ENCODE measurements at regions not wholly inside any gene's neighbourhood (a gene's known extent, or its start where the extent isn't known, plus 50 kb on each side); places are given as distances from the start of the nearest gene placed in this dataset.

DNA sequence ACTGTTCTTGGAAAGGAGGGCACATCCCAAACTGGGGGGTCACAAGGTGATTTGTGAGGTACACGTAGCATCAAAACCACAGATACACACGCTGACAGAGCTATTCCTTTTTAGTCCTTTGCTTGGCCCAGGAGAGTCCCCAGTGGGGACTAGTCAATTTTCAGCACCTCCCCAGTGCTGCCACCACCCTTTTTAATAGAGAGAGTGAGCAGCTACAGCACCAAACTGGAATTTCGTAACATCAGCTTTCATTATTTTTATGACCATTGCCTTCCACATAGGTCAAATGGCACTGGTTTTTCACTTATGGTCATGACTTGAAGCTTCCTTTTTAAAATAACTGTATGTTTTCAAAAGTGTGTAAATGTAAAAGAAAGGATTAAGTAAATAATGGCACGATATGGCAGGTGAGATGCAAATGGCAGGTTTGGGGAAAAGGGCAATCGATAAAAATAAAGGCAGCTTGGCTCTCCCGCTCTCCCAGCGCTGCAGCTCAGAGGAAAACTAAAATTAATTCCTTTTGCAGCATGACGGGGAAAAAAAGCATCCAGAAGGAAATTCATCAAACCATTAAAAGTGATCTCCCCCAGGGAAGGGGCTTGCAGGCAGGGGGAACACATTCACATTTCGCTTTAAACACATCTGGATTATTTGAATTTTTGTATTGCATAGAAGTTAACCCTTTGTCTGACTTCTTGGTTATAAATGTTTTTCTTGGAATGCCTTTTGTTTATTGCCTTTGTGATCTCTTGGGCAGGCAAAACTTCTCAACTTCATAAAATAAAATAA is 95.2 kb downstream of the ANKRD60 start:
- Histone ChIP-seq H3K4me3 (no peak overlapping the region), H3K4me1 (no peaks in the 10 kb centered on the region), H3K9me3 (no peaks in the 10 kb centered on the region), H3K36me3 (replicated peaks) (no peaks in the 10 kb centered on the region), H3K27me3 (ENCODE audit: low read depth) (peaks cover 60% of the 10 kb centered on the region)
- in situ Hi-C loops (cut with MboI; ENCODE audit: low sequenced_read_pairs), result no loop called here
- no peak for DNase-seq (ENCODE audit: low spot score in 2 of 2)

DNA sequence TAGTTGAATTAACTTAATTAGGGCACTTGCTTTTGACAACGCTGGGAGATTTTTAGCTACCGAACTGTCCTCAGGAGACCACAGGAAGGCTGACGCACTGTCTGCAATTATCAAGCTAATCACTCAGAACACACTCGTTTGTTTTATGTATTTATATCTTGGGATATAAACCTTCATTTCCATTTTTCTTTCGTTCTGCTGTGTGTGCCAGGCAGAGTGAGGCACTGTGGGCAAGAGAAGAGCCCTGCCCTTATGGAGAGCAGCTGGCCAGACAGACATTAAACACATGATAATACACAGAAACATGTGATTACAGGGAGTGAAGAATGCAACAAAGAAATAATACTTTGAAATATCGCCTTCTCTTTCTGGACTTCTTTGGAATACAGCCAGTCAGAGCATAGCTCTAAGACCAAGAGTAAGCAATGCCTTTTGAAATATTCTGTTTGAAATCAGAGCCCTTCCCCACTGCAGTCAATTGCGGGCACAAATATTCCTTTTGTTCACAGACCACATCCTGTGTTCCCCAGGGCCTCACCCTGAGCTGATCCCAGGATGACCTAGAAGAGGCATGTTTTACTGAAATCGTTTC is 96.8 kb downstream of the ANKRD60 start:
- no peaks in the 10 kb centered on the region for H3K36me3 ChIP-seq (replicated peaks)
- H3K4me1 ChIP-seq, result no peaks in the 10 kb centered on the region
- no peaks in the 10 kb centered on the region for H3K9me3 ChIP-seq
- DNase-seq (ENCODE audit: low spot score in 2 of 2), result peak in 1 of 2 experiments; percentile 7
- H3K27me3 ChIP-seq (ENCODE audit: low read depth), result peaks cover 50% of the 10 kb centered on the region
- in situ Hi-C loops (cut with MboI; ENCODE audit: low sequenced_read_pairs), result no loop called here
- no peak overlapping the region for H3K4me3 ChIP-seq

DNA sequence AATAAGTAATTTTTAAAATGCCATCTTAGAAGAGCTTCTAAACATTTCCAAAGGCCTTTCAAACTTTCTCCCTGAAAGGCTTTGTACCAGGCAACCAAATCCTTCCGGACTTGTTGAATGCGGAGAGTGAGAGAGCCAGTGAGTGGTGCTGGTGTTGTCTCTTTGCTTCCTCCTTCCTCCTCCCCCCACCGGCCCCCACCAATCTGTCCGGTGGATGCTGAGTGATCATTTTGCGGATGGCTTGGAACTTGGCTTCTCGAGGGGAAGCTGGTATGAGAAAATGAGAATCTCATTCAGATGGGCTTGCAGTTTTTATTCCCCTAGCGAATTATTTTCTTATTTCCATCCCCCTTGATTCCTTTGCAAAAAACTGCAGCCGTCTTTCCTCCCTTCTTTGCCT is 97.3 kb downstream of the ANKRD60 start:
- in situ Hi-C loops (cut with MboI; ENCODE audit: low sequenced_read_pairs), result no loop called here
- Histone ChIP-seq H3K36me3 (replicated peaks) (no peaks in the 10 kb centered on the region), H3K27me3 (ENCODE audit: low read depth) (peaks cover 45% of the 10 kb centered on the region), H3K9me3 (no peaks in the 10 kb centered on the region), H3K4me1 (no peaks in the 10 kb centered on the region), H3K4me3 (no peak overlapping the region)
- no peak for DNase-seq (ENCODE audit: low spot score in 2 of 2)

- Histone ChIP-seq H3K27me3 (ENCODE audit: low read depth) (peaks cover 39% of the 10 kb centered on the region), H3K4me3 (no peak overlapping the region)
- in situ Hi-C loops (cut with MboI; ENCODE audit: low sequenced_read_pairs), result no loop called here
These were observed 97.9 kb downstream of the ANKRD60 start for GRCh38 chr20:58130581-58130980.

GRCh38 chr20:58130156-58130555 is 98.3 kb downstream of the ANKRD60 start:
- Histone ChIP-seq H3K4me1 (no peaks in the 10 kb centered on the region), H3K4me3 (no peak overlapping the region), H3K9me3 (no peaks in the 10 kb centered on the region), H3K36me3 (replicated peaks) (no peaks in the 10 kb centered on the region), H3K27me3 (ENCODE audit: low read depth) (peaks cover 35% of the 10 kb centered on the region)
- in situ Hi-C loops (cut with MboI; ENCODE audit: low sequenced_read_pairs), result no loop called here
- no peak for DNase-seq (ENCODE audit: low spot score in 2 of 2)

More at GRCh38 chr20:58130581-58130980, 97.9 kb downstream of the ANKRD60 start:
- no peak for DNase-seq (ENCODE audit: low spot score in 2 of 2)
- Histone ChIP-seq H3K9me3 (no peaks in the 10 kb centered on the region), H3K36me3 (replicated peaks) (no peaks in the 10 kb centered on the region), H3K4me1 (no peaks in the 10 kb centered on the region)

DNA sequence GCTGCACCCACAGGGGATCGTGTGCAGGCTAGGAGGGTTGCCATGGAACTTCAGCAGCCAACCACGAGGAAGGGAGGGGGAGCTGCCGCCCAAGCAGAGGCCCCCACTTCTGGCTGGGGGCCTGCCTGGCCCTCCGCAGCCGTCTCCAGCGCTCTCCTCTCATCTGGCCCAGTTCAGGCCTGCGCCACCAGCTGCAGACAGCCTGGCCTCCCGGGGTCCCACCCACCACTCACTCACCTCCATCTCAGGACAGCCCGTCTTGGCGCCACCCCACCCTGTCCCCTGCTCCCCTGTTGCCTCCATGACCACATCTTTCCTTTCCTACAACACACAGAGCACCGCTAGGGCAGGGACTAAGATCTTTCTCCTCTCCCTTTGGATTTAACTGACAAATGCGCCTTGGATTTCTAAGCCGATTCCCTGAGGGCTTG is 98.7 kb downstream of the ANKRD60 start:
- Histone ChIP-seq H3K4me3 (no peak overlapping the region), H3K36me3 (replicated peaks) (no peaks in the 10 kb centered on the region), H3K4me1 (no peaks in the 10 kb centered on the region), H3K27me3 (ENCODE audit: low read depth) (peaks cover 31% of the 10 kb centered on the region), H3K9me3 (no peaks in the 10 kb centered on the region)
- DNase-seq (ENCODE audit: low spot score in 2 of 2), result no peak
- in situ Hi-C loops (cut with MboI; ENCODE audit: low sequenced_read_pairs), result no loop called here

- in situ Hi-C loops (cut with MboI; ENCODE audit: low sequenced_read_pairs), result no loop called here
- no peaks in the 10 kb centered on the region for H3K9me3 ChIP-seq
These were observed 99.5 kb downstream of the ANKRD60 start for GRCh38 chr20:58128635-58129625.

DNA sequence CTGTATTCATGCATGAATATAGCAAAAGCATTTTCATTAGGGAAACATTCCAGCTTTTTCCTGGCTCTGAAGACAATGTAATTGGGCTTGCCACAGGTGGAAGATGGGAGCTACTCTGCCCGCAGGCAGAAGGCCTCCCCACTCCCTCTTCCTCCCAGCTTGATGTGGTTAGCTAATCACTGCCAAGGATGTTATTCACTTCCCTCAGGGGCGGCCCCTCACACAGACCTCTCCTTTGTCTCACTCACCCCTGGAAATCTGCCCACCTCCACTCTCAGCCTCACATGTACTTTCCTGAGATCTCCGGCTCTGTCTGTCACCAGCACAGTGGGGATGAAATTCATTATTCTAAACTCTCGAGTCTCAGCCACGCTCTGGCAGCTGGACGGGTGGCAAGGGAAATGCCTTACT is 100.7 kb downstream of the ANKRD60 start:
- no peaks in the 10 kb centered on the region for H3K4me1 ChIP-seq
- no peaks in the 10 kb centered on the region for H3K36me3 ChIP-seq (replicated peaks)
- no peaks in the 10 kb centered on the region for H3K9me3 ChIP-seq
- in situ Hi-C loops (cut with MboI; ENCODE audit: low sequenced_read_pairs), result no loop called here
- H3K27me3 ChIP-seq (ENCODE audit: low read depth), result peaks cover 10% of the 10 kb centered on the region
- H3K4me3 ChIP-seq, result no peak overlapping the region
- DNase-seq (ENCODE audit: low spot score in 2 of 2), result no peak

More at GRCh38 chr20:58128635-58129625, 99.5 kb downstream of the ANKRD60 start:
- Histone ChIP-seq H3K27me3 (ENCODE audit: low read depth) (peaks cover 22% of the 10 kb centered on the region), H3K36me3 (replicated peaks) (no peaks in the 10 kb centered on the region), H3K4me3 (no peak overlapping the region), H3K4me1 (no peaks in the 10 kb centered on the region)
- no peak for DNase-seq (ENCODE audit: low spot score in 2 of 2)

GRCh38 chr20:58125726-58126125 is 102.7 kb downstream of the ANKRD60 start:
- no peaks in the 10 kb centered on the region for H3K9me3 ChIP-seq
- no peaks in the 10 kb centered on the region; the same call in 1 of the 2 replicates for H3K27me3 ChIP-seq (ENCODE audit: low read depth)
- no peak overlapping the region for H3K4me3 ChIP-seq
- in situ Hi-C loops (cut with MboI; ENCODE audit: low sequenced_read_pairs), result no loop called here
- no peaks in the 10 kb centered on the region for H3K4me1 ChIP-seq
- DNase-seq (ENCODE audit: low spot score in 2 of 2), result no peak
- no peaks in the 10 kb centered on the region for H3K36me3 ChIP-seq (replicated peaks)

- no peaks in the 10 kb centered on the region for H3K27me3 ChIP-seq (ENCODE audit: low read depth)
- no peaks in the 10 kb centered on the region for H3K9me3 ChIP-seq
- in situ Hi-C loops (cut with MboI; ENCODE audit: low sequenced_read_pairs), result no loop called here
- DNase-seq (ENCODE audit: low spot score in 2 of 2), result no peak
- H3K4me1 ChIP-seq, result no peaks in the 10 kb centered on the region
- H3K4me3 ChIP-seq, result no peak overlapping the region
- H3K36me3 ChIP-seq (replicated peaks), result no peaks in the 10 kb centered on the region
These were observed 110.5 kb downstream of the ANKRD60 start for GRCh38 chr20:58117944-58118343.

- Histone ChIP-seq H3K4me1 (no peaks in the 10 kb centered on the region), H3K36me3 (replicated peaks) (no peaks in the 10 kb centered on the region), H3K9me3 (no peaks in the 10 kb centered on the region), H3K4me3 (no peak overlapping the region), H3K27me3 (ENCODE audit: low read depth) (no peaks in the 10 kb centered on the region)
- DNase-seq (ENCODE audit: low spot score in 2 of 2), result no peak
- in situ Hi-C loops (cut with MboI; ENCODE audit: low sequenced_read_pairs), result no loop called here
These were observed 111.9 kb downstream of the ANKRD60 start for GRCh38 chr20:58116505-58116904.

- no peak for DNase-seq (ENCODE audit: low spot score in 2 of 2)
- Histone ChIP-seq H3K9me3 (no peaks in the 10 kb centered on the region), H3K36me3 (replicated peaks) (no peaks in the 10 kb centered on the region), H3K4me1 (no peaks in the 10 kb centered on the region), H3K4me3 (no peak overlapping the region), H3K27me3 (ENCODE audit: low read depth) (no peaks in the 10 kb centered on the region)
- in situ Hi-C loops (cut with MboI; ENCODE audit: low sequenced_read_pairs), result no loop called here
These were observed 114.7 kb downstream of the ANKRD60 start for GRCh38 chr20:58113716-58114115.

GRCh38 chr20:58112017-58112781 is 116.3 kb downstream of the ANKRD60 start:
- H3K9me3 ChIP-seq, result no peaks in the 10 kb centered on the region
- in situ Hi-C loops (cut with MboI; ENCODE audit: low sequenced_read_pairs), result no loop called here

More at GRCh38 chr20:58112017-58112781, 116.3 kb downstream of the ANKRD60 start:
- DNase-seq (ENCODE audit: low spot score in 2 of 2), result no peak
- Histone ChIP-seq H3K4me1 (no peaks in the 10 kb centered on the region), H3K4me3 (no peak overlapping the region), H3K36me3 (replicated peaks) (no peaks in the 10 kb centered on the region), H3K27me3 (ENCODE audit: low read depth) (no peaks in the 10 kb centered on the region)
